Vagina (tissue), 2 donors: ENCODE measurements at regions not wholly inside any gene's neighbourhood (a gene's known extent, or its start where the extent isn't known, plus 50 kb on each side); places are given as distances from the start of the nearest gene placed in this dataset.

Source experiments
- DNase-seq, 2 donors: peaks; one replicate each; pipeline ENCODE4 v3.0.0-alpha.2; 2017; ENCODE audit errors: extremely low spot score in 2 of 2
- H3K27ac ChIP-seq: fragments of 200-600 bp; sonication (generic); one replicate; pipeline ENCODE4 v1.5.1; 2019
- H3K27me3 ChIP-seq: fragments of 200-600 bp; sonication (generic); one replicate; pipeline ENCODE4 v1.5.1; 2019
- H3K36me3 ChIP-seq, 2 donors: fragments of 200-600 bp; sonication (generic); one replicate each; pipeline ENCODE4 v1.5.1; 2017 to 2019
- H3K4me1 ChIP-seq: fragments of 200-600 bp; sonication (generic); one replicate; pipeline ENCODE4 v1.5.1; 2019
- H3K4me3 ChIP-seq, 2 donors: fragments of 200-600 bp; sonication (generic); 1 replicate in 1 of 2; 2 replicates in 1 of 2; pipeline ENCODE4 v1.5.1; 2016 to 2019
- H3K9me3 ChIP-seq: fragments of 200-600 bp; sonication (generic); one replicate; pipeline ENCODE4 v1.5.1; 2019
- CTCF ChIP-seq, 3 experiments: fragments of 450-650 bp in 2 of 3; fragments of 200-600 bp in 1 of 3; sonication (generic) in 1 of 3; IDR thresholded peaks; one replicate each; pipeline ENCODE4 v1.5.1; 2017 to 2019; ENCODE audit warnings: antibody characterized with exemption in 3 of 3, mild to moderate bottlenecking in 2 of 3, moderate library complexity in 2 of 3
- POLR2A ChIP-seq, 2 donors: fragments of 450-650 bp; IDR thresholded peaks; one replicate each; pipeline ENCODE4 v1.6.1; 2017; ENCODE audit warnings: antibody characterized with exemption in 2 of 2, mild to moderate bottlenecking in 2 of 2, moderate library complexity in 2 of 2
- POLR2AphosphoS5 ChIP-seq, 2 donors: sonication (generic); formaldehyde crosslinking; IDR thresholded peaks; one replicate each; pipeline ENCODE4 v1.9.0; 2017; ENCODE audit warnings: antibody characterized with exemption in 2 of 2, mild to moderate bottlenecking in 2 of 2, low read depth in 1 of 2; ENCODE audit not compliant: insufficient read depth in 1 of 2
- intact Hi-C: fragments of 100-400 bp; cut with DNase I; formaldehyde crosslinking; loops from one replicate; pipeline ENCODE4 v1.15.1; 2023

DNA sequence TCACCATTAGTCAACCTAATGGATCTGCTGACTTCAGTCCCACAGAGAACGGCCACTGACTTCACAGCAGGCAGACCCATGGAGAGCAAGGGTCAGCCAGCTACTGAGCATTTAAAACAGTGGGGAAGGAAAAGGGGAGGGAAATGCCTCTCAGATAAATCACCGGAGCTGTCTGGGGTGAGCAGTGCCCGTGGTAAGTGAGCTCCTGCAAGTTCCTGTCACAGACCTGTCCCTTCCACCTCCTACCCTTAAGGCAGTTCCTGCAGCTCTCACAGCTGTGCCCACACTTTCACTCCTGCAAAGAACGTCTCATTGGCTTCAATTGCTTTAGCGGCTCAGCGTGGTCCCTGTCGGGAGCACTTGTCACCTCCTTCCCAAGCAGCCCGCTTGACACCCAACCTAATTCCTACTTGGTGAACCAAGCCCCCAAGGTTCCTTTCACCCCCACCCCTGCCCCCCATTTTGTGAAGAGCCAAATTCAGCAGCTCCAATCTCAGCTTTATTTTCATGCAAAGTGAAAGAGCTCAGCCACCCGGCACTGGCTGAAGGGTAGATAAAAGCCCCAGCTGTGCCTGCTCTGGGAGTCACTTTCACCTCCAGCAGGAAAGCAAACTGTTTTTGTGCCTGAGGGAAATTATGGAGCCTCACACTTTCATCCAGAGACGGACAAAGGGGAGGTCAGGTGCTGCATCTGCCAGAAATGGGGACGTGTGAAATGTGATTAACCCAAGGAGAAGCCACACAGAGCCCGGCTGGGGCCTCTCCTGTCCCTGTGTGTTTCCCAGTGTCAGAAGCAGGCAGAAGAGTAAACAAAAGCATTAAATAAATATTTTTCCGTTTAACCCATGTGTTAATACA, 306.2 kb downstream of the TTLL7 start:
- H3K36me3 ChIP-seq = no peaks in the 10 kb centered on the region
- TF ChIP-seq POLR2A (IDR thresholded peaks at IDR 0.05) (no peak), CTCF (IDR thresholded peaks at IDR 0.05) (no peak), POLR2AphosphoS5 (IDR thresholded peaks at IDR 0.05; ENCODE audit: insufficient read depth in 1 of 2, low read depth in 1 of 2) (no peak)
- peaks cover 14% of the 10 kb centered on the region for H3K4me1 ChIP-seq
- H3K9me3 ChIP-seq = no peaks in the 10 kb centered on the region
- no peak for DNase-seq
- peak overlapping the region; percentile 5 for H3K27ac ChIP-seq
- peak overlapping the region; percentile 30 to 31 for H3K4me3 ChIP-seq
- intact Hi-C loops = no loop called here
- no peaks in the 10 kb centered on the region for H3K27me3 ChIP-seq

DNA sequence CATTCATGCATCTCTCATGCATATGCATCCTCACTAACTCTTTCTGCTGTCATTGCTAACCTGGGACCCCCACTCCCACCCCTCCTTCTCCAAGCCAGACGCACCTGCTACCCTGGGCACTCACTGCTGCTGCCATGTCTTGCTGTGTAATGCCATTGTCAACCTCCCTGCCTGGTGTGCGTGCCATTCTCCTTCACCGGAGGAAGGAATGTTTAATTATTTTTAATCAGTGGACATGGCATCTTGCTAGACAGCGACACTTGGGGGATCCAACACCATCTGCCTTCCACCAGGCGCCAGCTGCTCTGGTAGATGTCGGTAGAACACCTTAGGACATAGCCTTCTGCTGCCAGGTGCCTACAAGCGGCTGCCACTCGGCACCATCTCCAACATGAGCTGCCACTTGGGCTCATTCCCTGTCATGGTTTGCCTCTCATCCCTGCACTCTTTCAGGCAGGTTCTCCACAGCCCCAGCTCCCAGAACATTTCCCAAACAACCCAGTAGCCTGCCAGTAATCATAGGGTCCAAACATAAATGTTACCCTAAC, 306.9 kb downstream of the TTLL7 start:
- H3K4me1 ChIP-seq = peaks cover 14% of the 10 kb centered on the region
- TF ChIP-seq POLR2AphosphoS5 (IDR thresholded peaks at IDR 0.05; ENCODE audit: insufficient read depth in 1 of 2, low read depth in 1 of 2) (no peak), POLR2A (IDR thresholded peaks at IDR 0.05) (no peak), CTCF (IDR thresholded peaks at IDR 0.05) (no peak)
- H3K4me3 ChIP-seq = no peak overlapping the region
- H3K36me3 ChIP-seq = no peaks in the 10 kb centered on the region
- H3K9me3 ChIP-seq = no peaks in the 10 kb centered on the region
- no peaks in the 10 kb centered on the region for H3K27me3 ChIP-seq
- H3K27ac ChIP-seq = no peak overlapping the region
- intact Hi-C loops = no loop called here
- no peak for DNase-seq

- peaks cover 14% of the 10 kb centered on the region for H3K4me1 ChIP-seq
- no peaks in the 10 kb centered on the region for H3K27me3 ChIP-seq
- no peak for DNase-seq
- H3K36me3 ChIP-seq = no peaks in the 10 kb centered on the region
- no peak overlapping the region for H3K27ac ChIP-seq
- H3K4me3 ChIP-seq = no peak overlapping the region
- intact Hi-C loops = no loop called here
- no peak for TF ChIP-seq POLR2A (IDR thresholded peaks at IDR 0.05)
- TF ChIP-seq CTCF (IDR thresholded peaks at IDR 0.05) = no peak
- no peak for TF ChIP-seq POLR2AphosphoS5 (IDR thresholded peaks at IDR 0.05; ENCODE audit: insufficient read depth in 1 of 2, low read depth in 1 of 2)
- no peaks in the 10 kb centered on the region for H3K9me3 ChIP-seq
These were observed 308.7 kb downstream of the TTLL7 start for GRCh38 chr1:83689921-83690868.

DNA sequence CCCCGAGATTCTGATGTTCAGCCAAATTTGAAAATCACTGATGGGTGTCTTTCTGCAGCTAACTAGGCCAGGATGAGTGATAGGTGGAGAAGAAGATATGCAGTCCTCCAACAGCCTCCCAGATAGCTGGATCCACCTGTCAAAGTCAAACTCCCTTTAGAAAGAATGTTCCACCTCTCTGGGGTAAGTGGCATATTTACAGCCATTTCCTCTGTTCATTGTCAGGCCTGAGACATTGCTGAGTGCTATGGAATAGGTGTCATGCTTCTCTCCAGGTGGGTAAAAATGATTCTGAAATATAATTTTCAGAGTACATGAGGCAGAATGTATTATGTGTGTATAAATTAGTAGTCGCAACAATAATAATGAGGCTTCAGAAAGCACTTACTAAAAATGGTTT, 316.8 kb downstream of the TTLL7 start:
- H3K27ac ChIP-seq = no peak overlapping the region
- no peak for DNase-seq

More for the DNA sequence above, 316.8 kb downstream of the TTLL7 start:
- intact Hi-C loops = no loop called here
- no peaks in the 10 kb centered on the region for H3K27me3 ChIP-seq
- H3K36me3 ChIP-seq = no peaks in the 10 kb centered on the region
- TF ChIP-seq CTCF (IDR thresholded peaks at IDR 0.05) (no peak), POLR2AphosphoS5 (IDR thresholded peaks at IDR 0.05; ENCODE audit: insufficient read depth in 1 of 2, low read depth in 1 of 2) (no peak), POLR2A (IDR thresholded peaks at IDR 0.05) (no peak)
- no peak overlapping the region for H3K4me3 ChIP-seq
- H3K4me1 ChIP-seq = no peaks in the 10 kb centered on the region
- no peaks in the 10 kb centered on the region for H3K9me3 ChIP-seq
